ENCODE measurements at regions not wholly inside any gene's neighbourhood (a gene's known extent, or its start where the extent isn't known, plus 50 kb on each side); places are given as distances from the start of the nearest gene placed in this dataset.

GRCh38 chr11:112625814-112626213, 335.4 kb upstream of the NCAM1 start:
- TF ChIP-seq CTCF (IDR thresholded peaks at IDR 0.05) (no peak), ZFX (IDR thresholded peaks at IDR 0.05; ENCODE audit: borderline replicate concordance) (no peak)
- no peak overlapping the region for H3K27ac ChIP-seq

GRCh38 chr11:112626731-112627130, 334.5 kb upstream of the NCAM1 start:
- TF ChIP-seq CTCF (IDR thresholded peaks at IDR 0.05) (no peak), ZFX (IDR thresholded peaks at IDR 0.05; ENCODE audit: borderline replicate concordance) (no peak)
- H3K27ac ChIP-seq, result no peak overlapping the region

- H3K27ac ChIP-seq, result no peak overlapping the region
- TF ChIP-seq ZFX (IDR thresholded peaks at IDR 0.05; ENCODE audit: borderline replicate concordance) (no peak), CTCF (IDR thresholded peaks at IDR 0.05) (no peak)
Observed at GRCh38 chr11:112627588-112628045, 333.6 kb upstream of the NCAM1 start.

GRCh38 chr11:112628676-112629075, 332.5 kb upstream of the NCAM1 start:
- no peak for TF ChIP-seq CTCF (IDR thresholded peaks at IDR 0.05)
- TF ChIP-seq ZFX (IDR thresholded peaks at IDR 0.05; ENCODE audit: borderline replicate concordance), result no peak
- no peak overlapping the region for H3K27ac ChIP-seq

GRCh38 chr11:112630496-112630895, 330.7 kb upstream of the NCAM1 start:
- H3K27ac ChIP-seq, result no peak overlapping the region
- TF ChIP-seq CTCF (IDR thresholded peaks at IDR 0.05) (no peak), ZFX (IDR thresholded peaks at IDR 0.05; ENCODE audit: borderline replicate concordance) (no peak)

GRCh38 chr11:112631333-112631732, 329.9 kb upstream of the NCAM1 start:
- TF ChIP-seq CTCF (IDR thresholded peaks at IDR 0.05) (no peak), ZFX (IDR thresholded peaks at IDR 0.05; ENCODE audit: borderline replicate concordance) (no peak)
- H3K27ac ChIP-seq, result no peak overlapping the region

- no peak overlapping the region for H3K27ac ChIP-seq
- TF ChIP-seq ZFX (IDR thresholded peaks at IDR 0.05; ENCODE audit: borderline replicate concordance) (no peak), CTCF (IDR thresholded peaks at IDR 0.05) (no peak)
Observed at GRCh38 chr11:112632866-112633505, 328.2 kb upstream of the NCAM1 start.
